ENCODE measurements at regions not wholly inside any gene's neighbourhood (a gene's known extent, or its start where the extent isn't known, plus 50 kb on each side); places are given as distances from the start of the nearest gene placed in this dataset.

DNA sequence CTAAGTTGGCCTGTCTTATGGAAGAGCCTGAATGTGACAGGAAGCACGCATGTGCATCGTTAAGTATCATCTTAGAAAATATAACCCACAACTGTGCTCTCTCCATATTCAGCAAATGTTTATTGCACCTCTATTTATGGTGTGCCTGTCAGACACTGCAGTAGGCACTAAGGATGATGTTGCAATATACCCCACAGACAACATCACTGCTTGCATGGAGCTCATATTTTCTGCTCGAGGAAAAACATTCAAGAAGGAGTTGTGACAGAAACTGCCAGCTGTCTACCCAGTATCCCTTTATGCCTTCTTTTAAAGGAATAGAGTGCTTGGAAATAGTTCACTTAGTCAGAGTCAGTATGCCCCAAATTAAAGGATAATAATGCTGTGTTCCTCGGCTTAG, 132.3 kb upstream of the RBFOX1 start:
- TF ChIP-seq, protein P1, sequence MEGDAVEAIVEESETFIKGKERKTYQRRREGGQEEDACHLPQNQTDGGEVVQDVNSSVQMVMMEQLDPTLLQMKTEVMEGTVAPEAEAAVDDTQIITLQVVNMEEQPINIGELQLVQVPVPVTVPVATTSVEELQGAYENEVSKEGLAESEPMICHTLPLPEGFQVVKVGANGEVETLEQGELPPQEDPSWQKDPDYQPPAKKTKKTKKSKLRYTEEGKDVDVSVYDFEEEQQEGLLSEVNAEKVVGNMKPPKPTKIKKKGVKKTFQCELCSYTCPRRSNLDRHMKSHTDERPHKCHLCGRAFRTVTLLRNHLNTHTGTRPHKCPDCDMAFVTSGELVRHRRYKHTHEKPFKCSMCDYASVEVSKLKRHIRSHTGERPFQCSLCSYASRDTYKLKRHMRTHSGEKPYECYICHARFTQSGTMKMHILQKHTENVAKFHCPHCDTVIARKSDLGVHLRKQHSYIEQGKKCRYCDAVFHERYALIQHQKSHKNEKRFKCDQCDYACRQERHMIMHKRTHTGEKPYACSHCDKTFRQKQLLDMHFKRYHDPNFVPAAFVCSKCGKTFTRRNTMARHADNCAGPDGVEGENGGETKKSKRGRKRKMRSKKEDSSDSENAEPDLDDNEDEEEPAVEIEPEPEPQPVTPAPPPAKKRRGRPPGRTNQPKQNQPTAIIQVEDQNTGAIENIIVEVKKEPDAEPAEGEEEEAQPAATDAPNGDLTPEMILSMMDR (IDR thresholded peaks at IDR 0.05), result no peak
- TF ChIP-seq POLR2A (IDR thresholded peaks at IDR 0.05) (no peak), POLR2AphosphoS5 (IDR thresholded peaks at IDR 0.05) (no peak)

Data from breast epithelium (tissue), 3 donors.